Nephron progenitor cell (in vitro differentiated cells): ENCODE measurements at regions not wholly inside any gene's neighbourhood (a gene's known extent, or its start where the extent isn't known, plus 50 kb on each side); places are given as distances from the start of the nearest gene placed in this dataset.
"Not testable (repeated sequence)": the region's sequence is repeated elsewhere in the genome, so short reads cannot be mapped to it uniquely, and the experiment has no call there.

ENCODE experiments used
- DNase-seq: peaks from one replicate; pipeline ENCODE4 v3.0.0; 2021
- H3K27ac Mint-ChIP-seq: 2 replicates; pipeline ENCODE4 v1.8.0; 2021; ENCODE audit warnings: mild to moderate bottlenecking, moderate library complexity, mixed read lengths
- H3K27me3 Mint-ChIP-seq: 2 replicates; pipeline ENCODE4 v1.8.0; 2021; ENCODE audit warnings: mild to moderate bottlenecking, low read depth, mixed read lengths; ENCODE audit not compliant: poor library complexity
- H3K36me3 Mint-ChIP-seq: 2 replicates; pipeline ENCODE4 v1.8.0; 2021; ENCODE audit warnings: low read depth, mixed read lengths
- H3K4me1 Mint-ChIP-seq: 2 replicates; pipeline ENCODE4 v1.8.0; 2021; ENCODE audit warnings: mixed read lengths
- H3K4me3 Mint-ChIP-seq: 2 replicates; pipeline ENCODE4 v1.8.0; 2021; ENCODE audit warnings: mild to moderate bottlenecking, moderate library complexity, mixed read lengths
- H3K9me3 Mint-ChIP-seq: 2 replicates; pipeline ENCODE4 v1.8.0; 2021; ENCODE audit warnings: mild to moderate bottlenecking, moderate library complexity, mixed read lengths
- TF ChIP-seq, protein P1 (sequence below): fragments of 200-600 bp; sonication (generic); IDR thresholded peaks from 2 replicates; pipeline ENCODE4 v1.5.0; 2021; ENCODE audit warnings: antibody characterized with exemption

GRCh38 chr11:134944131-134944530 is 532.1 kb upstream of the B3GAT1 start:
- no peak overlapping the region for H3K4me3 Mint-ChIP-seq
- DNase-seq, result no peak
- peaks cover 83% of the 10 kb centered on the region for H3K4me1 Mint-ChIP-seq
- peaks cover 15% of the 10 kb centered on the region for H3K27me3 Mint-ChIP-seq
- H3K9me3 Mint-ChIP-seq, result no peaks in the 10 kb centered on the region
- no peaks in the 10 kb centered on the region for H3K36me3 Mint-ChIP-seq
- H3K27ac Mint-ChIP-seq, result no peak overlapping the region
- TF ChIP-seq, protein P1, sequence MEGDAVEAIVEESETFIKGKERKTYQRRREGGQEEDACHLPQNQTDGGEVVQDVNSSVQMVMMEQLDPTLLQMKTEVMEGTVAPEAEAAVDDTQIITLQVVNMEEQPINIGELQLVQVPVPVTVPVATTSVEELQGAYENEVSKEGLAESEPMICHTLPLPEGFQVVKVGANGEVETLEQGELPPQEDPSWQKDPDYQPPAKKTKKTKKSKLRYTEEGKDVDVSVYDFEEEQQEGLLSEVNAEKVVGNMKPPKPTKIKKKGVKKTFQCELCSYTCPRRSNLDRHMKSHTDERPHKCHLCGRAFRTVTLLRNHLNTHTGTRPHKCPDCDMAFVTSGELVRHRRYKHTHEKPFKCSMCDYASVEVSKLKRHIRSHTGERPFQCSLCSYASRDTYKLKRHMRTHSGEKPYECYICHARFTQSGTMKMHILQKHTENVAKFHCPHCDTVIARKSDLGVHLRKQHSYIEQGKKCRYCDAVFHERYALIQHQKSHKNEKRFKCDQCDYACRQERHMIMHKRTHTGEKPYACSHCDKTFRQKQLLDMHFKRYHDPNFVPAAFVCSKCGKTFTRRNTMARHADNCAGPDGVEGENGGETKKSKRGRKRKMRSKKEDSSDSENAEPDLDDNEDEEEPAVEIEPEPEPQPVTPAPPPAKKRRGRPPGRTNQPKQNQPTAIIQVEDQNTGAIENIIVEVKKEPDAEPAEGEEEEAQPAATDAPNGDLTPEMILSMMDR, result no peak

DNA sequence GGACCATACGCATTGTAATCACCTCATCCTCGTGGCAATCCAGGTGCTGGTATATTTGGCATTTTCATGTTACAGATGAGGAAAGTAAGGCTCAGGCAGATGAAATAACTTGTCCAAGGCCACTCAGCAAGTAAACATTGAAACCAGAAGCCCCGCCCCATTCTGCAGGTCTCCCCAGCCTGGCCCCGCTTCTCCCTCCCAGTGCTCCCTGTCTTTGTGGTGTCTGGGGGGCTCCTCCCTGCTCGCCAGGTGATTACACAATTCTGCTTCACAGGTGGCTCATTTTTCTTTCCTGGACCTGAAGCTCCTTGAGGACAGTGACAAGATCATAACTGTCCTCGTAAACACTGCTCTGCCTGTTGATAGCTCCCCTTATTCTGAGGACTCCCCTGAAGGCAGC is 531.5 kb upstream of the B3GAT1 start:
- Mint-ChIP-seq H3K4me3 (no peak overlapping the region), H3K4me1 (peaks cover 83% of the 10 kb centered on the region), H3K9me3 (no peaks in the 10 kb centered on the region), H3K27ac (no peak overlapping the region), H3K27me3 (peaks cover 12% of the 10 kb centered on the region), H3K36me3 (no peaks in the 10 kb centered on the region)
- TF ChIP-seq, protein P1, result no peak
- DNase-seq, result no peak

DNA sequence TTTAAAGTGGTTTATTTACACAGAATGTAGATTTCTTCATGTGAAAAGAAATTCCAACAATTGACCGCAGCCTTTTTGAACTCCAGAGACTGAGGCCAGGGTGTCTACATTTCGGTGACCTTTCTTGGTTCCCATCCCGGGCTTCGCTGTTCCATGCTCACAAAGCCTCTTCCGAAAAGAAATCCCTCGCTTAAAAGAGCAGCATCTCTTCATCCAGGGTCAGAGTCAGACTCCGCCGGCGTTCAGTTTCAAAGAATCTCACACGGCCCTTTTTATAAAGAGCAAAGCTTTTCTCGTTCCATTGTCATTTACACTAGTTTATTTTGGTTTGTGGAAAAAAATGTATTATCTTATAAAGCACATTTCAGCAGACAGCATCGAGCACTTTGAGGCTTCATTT is 530.6 kb upstream of the B3GAT1 start:
- Mint-ChIP-seq H3K27me3 (peaks cover 12% of the 10 kb centered on the region), H3K9me3 (no peaks in the 10 kb centered on the region), H3K4me3 (no peak overlapping the region), H3K27ac (no peak overlapping the region), H3K4me1 (peaks cover 87% of the 10 kb centered on the region), H3K36me3 (no peaks in the 10 kb centered on the region)
- TF ChIP-seq, protein P1, result no peak
- DNase-seq, result no peak

DNA sequence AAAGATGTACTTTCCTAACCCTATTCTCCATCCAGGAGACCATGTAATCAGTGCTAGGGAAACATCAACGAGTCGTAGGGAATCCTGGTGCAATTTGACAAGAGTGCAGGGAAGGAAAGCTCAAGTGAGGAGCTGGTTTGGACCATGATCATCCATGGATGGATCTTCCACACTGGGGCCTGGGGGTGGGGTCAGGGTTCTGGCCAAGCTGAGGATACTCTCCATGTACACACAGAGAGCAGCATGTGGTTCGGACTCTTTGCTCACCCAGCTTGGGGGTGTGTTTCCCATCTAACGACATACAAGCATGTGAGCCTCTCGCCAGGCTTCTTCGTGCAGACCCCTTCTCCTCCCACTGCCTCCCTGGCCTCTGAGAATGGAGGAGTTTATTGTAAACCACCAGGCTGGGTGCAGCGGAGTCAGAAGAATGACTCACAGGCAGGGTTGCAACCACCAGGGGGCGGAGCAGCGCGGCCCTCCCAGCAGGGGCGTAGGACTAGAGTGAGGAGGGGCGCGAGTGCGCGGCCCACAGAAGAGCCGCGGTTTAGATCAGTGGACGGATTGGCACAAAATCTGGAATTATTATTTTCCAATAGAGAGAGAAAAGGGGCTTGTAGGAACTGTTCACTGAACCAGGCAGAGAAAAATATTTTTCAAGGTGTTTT is 530.0 kb upstream of the B3GAT1 start:
- not testable (repeated sequence) for H3K27ac Mint-ChIP-seq, H3K4me3 Mint-ChIP-seq

GRCh38 chr11:134941326-134941725 is 529.3 kb upstream of the B3GAT1 start:
- Mint-ChIP-seq H3K27ac (peak overlapping the region; percentile 80), H3K36me3 (no peaks in the 10 kb centered on the region), H3K27me3 (peaks cover 12% of the 10 kb centered on the region), H3K9me3 (no peaks in the 10 kb centered on the region), H3K4me1 (peaks cover 79% of the 10 kb centered on the region), H3K4me3 (no peak overlapping the region)
- no peak for DNase-seq
- TF ChIP-seq, protein P1, result no peak

More for the DNA sequence above, 530.0 kb upstream of the B3GAT1 start:
- peaks cover 84% of the 10 kb centered on the region for H3K4me1 Mint-ChIP-seq
- TF ChIP-seq, protein P1, result peak; percentile 41
- not testable (repeated sequence) for H3K9me3 Mint-ChIP-seq, H3K36me3 Mint-ChIP-seq
- peaks cover 12% of the 10 kb centered on the region for H3K27me3 Mint-ChIP-seq
- peak; percentile 72 for DNase-seq
